ENCODE measurements at regions not wholly inside any gene's neighbourhood (a gene's known extent, or its start where the extent isn't known, plus 50 kb on each side); places are given as distances from the start of the nearest gene placed in this dataset.

DNA sequence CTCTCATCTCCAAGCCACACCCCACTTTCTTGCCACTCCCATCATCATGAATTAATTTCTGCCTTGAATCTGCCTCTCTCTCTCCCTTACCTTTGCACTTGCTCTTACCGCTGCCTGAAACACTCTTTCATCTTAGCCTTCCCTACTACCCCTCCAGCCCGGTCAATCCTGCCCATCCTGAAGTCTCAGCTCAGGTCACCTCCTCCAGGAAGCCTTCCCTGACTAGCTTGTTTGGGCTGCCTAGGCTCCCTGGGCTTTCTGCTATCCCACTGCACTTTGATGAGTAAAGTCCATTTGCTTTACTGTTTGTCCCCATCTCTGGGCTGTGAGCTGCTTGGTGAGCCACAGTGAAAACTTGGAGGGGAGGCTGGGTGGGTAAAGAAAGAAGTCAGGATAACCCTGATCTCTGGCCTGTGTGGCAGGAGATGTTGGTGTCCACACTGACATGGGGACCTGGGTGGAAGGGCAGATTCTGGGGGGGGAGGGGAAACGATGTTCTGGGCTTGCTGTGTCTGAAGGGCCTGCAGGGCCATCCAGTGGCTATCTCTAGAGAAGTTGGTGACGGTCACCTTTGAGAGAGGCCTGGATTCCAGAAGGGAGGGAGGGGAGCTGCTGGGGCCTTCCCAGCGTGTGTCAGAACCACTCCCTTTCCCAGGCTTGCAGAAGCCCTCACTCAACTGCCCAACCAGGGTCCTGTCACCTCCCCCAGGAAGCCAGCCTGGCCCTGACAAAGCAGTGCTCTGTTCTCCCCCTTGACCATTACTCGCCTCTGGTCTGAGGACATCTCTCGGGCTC is 75.0 kb upstream of the DAB2IP start:
- no peak for TF ChIP-seq ZNF563 (CRISPR knock-in tag; IDR thresholded peaks at IDR 0.05)
- TF ChIP-seq ZSCAN20 (CRISPR knock-in tag; IDR thresholded peaks at IDR 0.05; ENCODE audit: borderline replicate concordance), result no peak
- TF ChIP-seq TCF7L2 (IDR thresholded peaks at IDR 0.05; ENCODE audit: low read depth, low read length), result no peak
